Adrenal gland (tissue), 5 donors: ENCODE measurements at regions not wholly inside any gene's neighbourhood (a gene's known extent, or its start where the extent isn't known, plus 50 kb on each side); places are given as distances from the start of the nearest gene placed in this dataset.

Source experiments
- POLR2A ChIP-seq, 2 donors: fragments of 450-650 bp; IDR thresholded peaks; one replicate each; pipeline ENCODE4 v1.6.1; 2017; ENCODE audit warnings: antibody characterized with exemption in 2 of 2, mild to moderate bottlenecking in 2 of 2, moderate library complexity in 1 of 2
- TF ChIP-seq, protein P1 (sequence below), 6 experiments: fragments of 450-650 bp in 4 of 6; fragments of 200-600 bp in 2 of 6; sonication (generic) in 1 of 6; IDR thresholded peaks; 1 replicate in 5 of 6; 2 replicates in 1 of 6; pipeline versions ENCODE4 v1.5.1 to v1.8.0; 2016 to 2021; ENCODE audit warnings: antibody characterized with exemption in 6 of 6, mild to moderate bottlenecking in 2 of 6, moderate library complexity in 1 of 6
- donor health status: DM: no; HTN: no; CAD: no.

DNA sequence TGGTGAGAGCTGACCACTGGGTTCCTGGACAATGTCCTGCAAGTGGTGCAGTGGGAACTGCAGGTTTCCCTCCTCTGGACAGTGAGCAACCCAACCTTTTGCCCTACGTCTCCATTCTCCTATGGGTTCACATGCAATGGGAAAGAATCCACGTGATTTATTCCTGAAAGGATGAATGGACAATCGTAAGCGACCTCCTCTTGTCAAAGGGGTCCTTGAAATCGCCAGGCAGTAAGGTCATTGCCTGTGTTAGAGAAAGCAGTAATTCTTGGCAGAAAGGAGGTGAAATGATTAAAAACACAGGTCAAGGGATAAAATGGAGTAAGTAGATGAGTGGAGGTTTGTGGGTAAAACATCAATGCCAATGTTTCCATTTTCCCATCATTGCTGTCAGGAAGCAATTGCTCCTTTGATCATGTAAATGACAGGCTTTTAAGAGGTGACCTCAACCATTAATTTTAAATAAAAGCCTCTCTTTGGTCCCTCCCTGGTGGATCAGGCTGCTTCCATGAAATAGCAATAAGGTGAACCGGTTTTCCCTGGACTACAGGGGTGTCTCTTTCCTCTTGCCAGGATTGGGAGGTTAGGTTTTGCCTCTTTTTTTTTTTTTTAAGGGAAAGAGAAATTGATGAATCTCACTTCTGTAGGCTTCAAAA is 330.0 kb upstream of the PRKCQ start:
- TF ChIP-seq, protein P1, sequence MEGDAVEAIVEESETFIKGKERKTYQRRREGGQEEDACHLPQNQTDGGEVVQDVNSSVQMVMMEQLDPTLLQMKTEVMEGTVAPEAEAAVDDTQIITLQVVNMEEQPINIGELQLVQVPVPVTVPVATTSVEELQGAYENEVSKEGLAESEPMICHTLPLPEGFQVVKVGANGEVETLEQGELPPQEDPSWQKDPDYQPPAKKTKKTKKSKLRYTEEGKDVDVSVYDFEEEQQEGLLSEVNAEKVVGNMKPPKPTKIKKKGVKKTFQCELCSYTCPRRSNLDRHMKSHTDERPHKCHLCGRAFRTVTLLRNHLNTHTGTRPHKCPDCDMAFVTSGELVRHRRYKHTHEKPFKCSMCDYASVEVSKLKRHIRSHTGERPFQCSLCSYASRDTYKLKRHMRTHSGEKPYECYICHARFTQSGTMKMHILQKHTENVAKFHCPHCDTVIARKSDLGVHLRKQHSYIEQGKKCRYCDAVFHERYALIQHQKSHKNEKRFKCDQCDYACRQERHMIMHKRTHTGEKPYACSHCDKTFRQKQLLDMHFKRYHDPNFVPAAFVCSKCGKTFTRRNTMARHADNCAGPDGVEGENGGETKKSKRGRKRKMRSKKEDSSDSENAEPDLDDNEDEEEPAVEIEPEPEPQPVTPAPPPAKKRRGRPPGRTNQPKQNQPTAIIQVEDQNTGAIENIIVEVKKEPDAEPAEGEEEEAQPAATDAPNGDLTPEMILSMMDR (IDR thresholded peaks at IDR 0.05), result no peak
- no peak for TF ChIP-seq POLR2A (IDR thresholded peaks at IDR 0.05)
